ENCODE measurements at regions not wholly inside any gene's neighbourhood (a gene's known extent, or its start where the extent isn't known, plus 50 kb on each side); places are given as distances from the start of the nearest gene placed in this dataset.

- no peak for TF ChIP-seq MXI1 (IDR thresholded peaks at IDR 0.05; ENCODE audit: low read depth, low read length)
- TF ChIP-seq RFX5 (IDR thresholded peaks at IDR 0.05; ENCODE audit: low read length) = no peak
- no peak for TF ChIP-seq POLR2AphosphoS5 (IDR thresholded peaks at IDR 0.05; ENCODE audit: low read depth, low read length)
- no peak for TF ChIP-seq CHD2 (IDR thresholded peaks at IDR 0.05; ENCODE audit: low read length, partially characterized antibody)
- no peak for TF ChIP-seq PBX3 (IDR thresholded peaks at IDR 0.05)
- TF ChIP-seq TEAD4 (IDR thresholded peaks at IDR 0.05; ENCODE audit: borderline replicate concordance, insufficient read depth) = no peak
- TF ChIP-seq USF1 (IDR thresholded peaks at IDR 0.05; ENCODE audit: borderline replicate concordance, low read depth) = no peak
- TF ChIP-seq FOXJ3 (CRISPR knock-in tag; IDR thresholded peaks at IDR 0.05) = no peak
- no peak for TF ChIP-seq EP300 (IDR thresholded peaks at IDR 0.05; ENCODE audit: borderline replicate concordance in 1 of 2, low read depth in 1 of 2, low read length in 1 of 2)
- no peak for TF ChIP-seq IRF3 (IDR thresholded peaks at IDR 0.05; ENCODE audit: low read depth, low read length)
- TF ChIP-seq GABPA (IDR thresholded peaks at IDR 0.05; ENCODE audit: low read depth) = no peak
- no peak for TF ChIP-seq RXRA (IDR thresholded peaks at IDR 0.05; ENCODE audit: borderline replicate concordance, low read depth)
- TF ChIP-seq YY1 (IDR thresholded peaks at IDR 0.05; ENCODE audit: low read depth) = no peak
- TF ChIP-seq FOXM1 (IDR thresholded peaks at IDR 0.05; ENCODE audit: low read depth) = no peak
- no peak for TF ChIP-seq FOSL2 (IDR thresholded peaks at IDR 0.05; ENCODE audit: borderline replicate concordance, low read depth)
- no peak for TF ChIP-seq SIN3A (IDR thresholded peaks at IDR 0.05; ENCODE audit: borderline replicate concordance, low read depth, low read length)
- no peak for TF ChIP-seq NRF1 (IDR thresholded peaks at IDR 0.05; ENCODE audit: low read depth, low read length)
- no peak for TF ChIP-seq ZBTB33 (IDR thresholded peaks at IDR 0.05; ENCODE audit: borderline replicate concordance, low read depth)
- TF ChIP-seq NFIC (IDR thresholded peaks at IDR 0.05; ENCODE audit: borderline replicate concordance) = no peak
- no peak for TF ChIP-seq USF2 (IDR thresholded peaks at IDR 0.05; ENCODE audit: borderline replicate concordance, low read depth, low read length)
- peaks cover 7% of the 10 kb centered on the region for H3F3A ChIP-seq (replicated peaks; ENCODE audit: insufficient read depth)
- H3K9ac ChIP-seq = no peak overlapping the region
- no peak overlapping the region for H2AFZ ChIP-seq (ENCODE audit: low read depth)
- H3K9me3 ChIP-seq = no peaks in the 10 kb centered on the region
- no peak overlapping the region for H3K4me3 ChIP-seq (ENCODE audit: low read depth in 2 of 2, low read length in 1 of 2)
- DNase-seq = no peak
- H3K4me1 ChIP-seq (ENCODE audit: control insufficient read depth in 1 of 2, insufficient read depth in 2 of 2, low read depth in 1 of 2, low read length in 1 of 2) = peaks cover 0 to 14% of the 10 kb centered on the region in 2 experiments; a peak in 3 of 4 replicates
- no peaks in the 10 kb centered on the region for H4K20me1 ChIP-seq (ENCODE audit: insufficient read depth)
- H3K79me2 ChIP-seq (ENCODE audit: insufficient read depth) = no peaks in the 10 kb centered on the region
- ChIA-PET POLR2A (no interaction called here), CTCF (interaction anchor here (0.7 to 1.2 kb wide), 2 partner anchors 20 to 388 kb away, joined by 3 read pairs; no protein-coding TSS in a partner anchor)
- H3K9me2 ChIP-seq = no peaks in the 10 kb centered on the region
- no peaks in the 10 kb centered on the region for H3K36me3 ChIP-seq (replicated peaks in 1 of 2; ENCODE audit: control insufficient read depth in 1 of 2, insufficient read depth in 2 of 2, low read length in 1 of 2)
- H3K27me3 ChIP-seq (ENCODE audit: insufficient read depth) = no peaks in the 10 kb centered on the region
- no peak overlapping the region for H3K27ac ChIP-seq (ENCODE audit: low read depth in 2 of 2, low read length in 1 of 2)
- H3K4me2 ChIP-seq = no peak overlapping the region
Observed at GRCh38 chr1:115526900-115527299, 114.9 kb upstream of the VANGL1 start.
